ENCODE measurements at regions not wholly inside any gene's neighbourhood (a gene's known extent, or its start where the extent isn't known, plus 50 kb on each side); places are given as distances from the start of the nearest gene placed in this dataset.

GRCh38 chr5:75831561-75831960 is 114.3 kb upstream of the POC5 start:
- TF ChIP-seq, protein P1, sequence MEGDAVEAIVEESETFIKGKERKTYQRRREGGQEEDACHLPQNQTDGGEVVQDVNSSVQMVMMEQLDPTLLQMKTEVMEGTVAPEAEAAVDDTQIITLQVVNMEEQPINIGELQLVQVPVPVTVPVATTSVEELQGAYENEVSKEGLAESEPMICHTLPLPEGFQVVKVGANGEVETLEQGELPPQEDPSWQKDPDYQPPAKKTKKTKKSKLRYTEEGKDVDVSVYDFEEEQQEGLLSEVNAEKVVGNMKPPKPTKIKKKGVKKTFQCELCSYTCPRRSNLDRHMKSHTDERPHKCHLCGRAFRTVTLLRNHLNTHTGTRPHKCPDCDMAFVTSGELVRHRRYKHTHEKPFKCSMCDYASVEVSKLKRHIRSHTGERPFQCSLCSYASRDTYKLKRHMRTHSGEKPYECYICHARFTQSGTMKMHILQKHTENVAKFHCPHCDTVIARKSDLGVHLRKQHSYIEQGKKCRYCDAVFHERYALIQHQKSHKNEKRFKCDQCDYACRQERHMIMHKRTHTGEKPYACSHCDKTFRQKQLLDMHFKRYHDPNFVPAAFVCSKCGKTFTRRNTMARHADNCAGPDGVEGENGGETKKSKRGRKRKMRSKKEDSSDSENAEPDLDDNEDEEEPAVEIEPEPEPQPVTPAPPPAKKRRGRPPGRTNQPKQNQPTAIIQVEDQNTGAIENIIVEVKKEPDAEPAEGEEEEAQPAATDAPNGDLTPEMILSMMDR (IDR thresholded peaks at IDR 0.05; ENCODE audit: low read depth, low read length) = no peak
- TF ChIP-seq EZH2phosphoT487 (IDR thresholded peaks at IDR 0.05; ENCODE audit: low read depth) = no peak

Measured in OCI-LY3 (cell line).